Tibial nerve (tissue), 4 donors: ENCODE measurements at regions not wholly inside any gene's neighbourhood (a gene's known extent, or its start where the extent isn't known, plus 50 kb on each side); places are given as distances from the start of the nearest gene placed in this dataset.

Source experiments
- EP300 ChIP-seq, 2 donors: sonication (generic); formaldehyde crosslinking; IDR thresholded peaks; one replicate each; pipeline ENCODE4 v1.6.1; 2017; ENCODE audit warnings: antibody characterized with exemption in 2 of 2, mild to moderate bottlenecking in 1 of 2
- POLR2A ChIP-seq, 2 donors: fragments of 450-650 bp; IDR thresholded peaks; one replicate each; pipeline ENCODE4 v1.6.1; 2017; ENCODE audit warnings: antibody characterized with exemption in 2 of 2, mild to moderate bottlenecking in 2 of 2, moderate library complexity in 2 of 2
- TF ChIP-seq, protein P1 (sequence below), 5 experiments: fragments of 200-600 bp in 3 of 5; fragments of 450-650 bp in 2 of 5; sonication (generic) in 3 of 5; IDR thresholded peaks; one replicate each; pipeline ENCODE4 v1.5.1; 2016 to 2019; ENCODE audit warnings: antibody characterized with exemption in 5 of 5, mild to moderate bottlenecking in 3 of 5, moderate library complexity in 2 of 5

DNA sequence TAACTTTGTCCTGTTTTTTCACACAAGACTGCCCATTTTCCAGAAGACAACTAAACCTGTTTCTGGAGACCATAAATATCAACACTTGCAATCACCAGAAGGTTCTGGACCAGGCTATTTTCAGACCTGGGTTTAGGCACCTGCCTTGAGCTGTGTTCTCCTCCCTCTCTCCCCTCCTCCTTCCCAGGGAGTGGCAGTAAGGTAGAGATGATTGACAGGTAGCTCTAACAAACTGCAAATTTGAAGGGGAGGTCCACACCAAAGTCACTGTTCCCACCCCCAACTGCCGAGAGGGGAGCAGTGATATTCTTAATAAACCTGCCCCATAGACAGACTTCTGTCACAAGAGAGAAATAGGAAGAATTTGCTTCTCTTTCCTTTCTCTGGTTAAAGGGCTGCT lies 91.2 kb upstream of the BACH2 start:
- TF ChIP-seq, protein P1, sequence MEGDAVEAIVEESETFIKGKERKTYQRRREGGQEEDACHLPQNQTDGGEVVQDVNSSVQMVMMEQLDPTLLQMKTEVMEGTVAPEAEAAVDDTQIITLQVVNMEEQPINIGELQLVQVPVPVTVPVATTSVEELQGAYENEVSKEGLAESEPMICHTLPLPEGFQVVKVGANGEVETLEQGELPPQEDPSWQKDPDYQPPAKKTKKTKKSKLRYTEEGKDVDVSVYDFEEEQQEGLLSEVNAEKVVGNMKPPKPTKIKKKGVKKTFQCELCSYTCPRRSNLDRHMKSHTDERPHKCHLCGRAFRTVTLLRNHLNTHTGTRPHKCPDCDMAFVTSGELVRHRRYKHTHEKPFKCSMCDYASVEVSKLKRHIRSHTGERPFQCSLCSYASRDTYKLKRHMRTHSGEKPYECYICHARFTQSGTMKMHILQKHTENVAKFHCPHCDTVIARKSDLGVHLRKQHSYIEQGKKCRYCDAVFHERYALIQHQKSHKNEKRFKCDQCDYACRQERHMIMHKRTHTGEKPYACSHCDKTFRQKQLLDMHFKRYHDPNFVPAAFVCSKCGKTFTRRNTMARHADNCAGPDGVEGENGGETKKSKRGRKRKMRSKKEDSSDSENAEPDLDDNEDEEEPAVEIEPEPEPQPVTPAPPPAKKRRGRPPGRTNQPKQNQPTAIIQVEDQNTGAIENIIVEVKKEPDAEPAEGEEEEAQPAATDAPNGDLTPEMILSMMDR (IDR thresholded peaks at IDR 0.05): no peak
- TF ChIP-seq POLR2A (IDR thresholded peaks at IDR 0.05): no peak
- TF ChIP-seq EP300 (IDR thresholded peaks at IDR 0.05): no peak
